SK-N-SH (cell line): ENCODE measurements at regions not wholly inside any gene's neighbourhood (a gene's known extent, or its start where the extent isn't known, plus 50 kb on each side); places are given as distances from the start of the nearest gene placed in this dataset.

Experiments used
- CTCF ChIA-PET: fragments of 300-600, 350-600 bp; formaldehyde crosslinking; extraction: SDS; loops from one replicate; lab custom pipeline; 2021; lab: Yijun Ruan, JAX
- POLR2A ChIA-PET: fragments of 350-600 bp; sonication (Branson Sonifier 250); formaldehyde crosslinking; extraction: SDS; loops from one replicate; lab custom pipeline; 2020; ENCODE audit warnings: antibody characterized with exemption, inconsistent platforms; lab: Yijun Ruan, JAX
- DNase-seq: peaks from one replicate; pipeline ENCODE4 v3.0.0; 2012
- H2AFZ ChIP-seq: fragments of 200-600 bp; sonication (generic); 2 replicates; pipeline ENCODE4 v1.8.1; 2016; ENCODE audit warnings: antibody characterized with exemption, mild to moderate bottlenecking, low read depth
- H3F3A ChIP-seq: fragments of 200-600 bp; sonication (generic); replicated peaks from 2 replicates; pipeline ENCODE3; 2016; ENCODE audit warnings: antibody characterized with exemption, mild to moderate bottlenecking; ENCODE audit not compliant: insufficient read depth
- H3K27ac ChIP-seq, 2 experiments: fragments of 200-500 bp in 1 of 2; fragments of 200-600 bp in 1 of 2; sonication (Bioruptor generic) in 1 of 2; sonication (generic), shearing (Covaris generic) in 1 of 2; 2 replicates each; pipeline versions ENCODE4 v1.5.1 to v1.6.1; 2014 to 2016; ENCODE audit warnings: low read depth in 2 of 2, inconsistent platforms in 1 of 2, low read length in 1 of 2, mild to moderate bottlenecking in 1 of 2, mixed read lengths in 1 of 2
- H3K27me3 ChIP-seq: fragments of 200-600 bp; sonication (generic), shearing (Covaris generic); 2 replicates; pipeline ENCODE4 v1.6.1; 2016; ENCODE audit warnings: mixed run types; ENCODE audit not compliant: insufficient read depth
- H3K36me3 ChIP-seq, 2 experiments: fragments of 200-500 bp in 1 of 2; fragments of 200-600 bp in 1 of 2; sonication (Bioruptor generic) in 1 of 2; sonication (generic) in 1 of 2; replicated peaks in 1 of 2; 2 replicates each; pipeline versions ENCODE3 to v1.5.1; 2014 to 2016; ENCODE audit warnings: low read length in 1 of 2, mild to moderate bottlenecking in 1 of 2; ENCODE audit not compliant: insufficient read depth in 2 of 2, control insufficient read depth in 1 of 2
- H3K4me1 ChIP-seq, 2 experiments: fragments of 200-500 bp in 1 of 2; fragments of 200-600 bp in 1 of 2; sonication (Bioruptor generic) in 1 of 2; sonication (generic), shearing (Covaris generic) in 1 of 2; 2 replicates each; pipeline versions ENCODE4 v1.5.1 to v1.6.1; 2014 to 2016; ENCODE audit warnings: low read depth in 1 of 2, low read length in 1 of 2, mixed run types in 1 of 2; ENCODE audit not compliant: insufficient read depth in 2 of 2, control insufficient read depth in 1 of 2
- H3K4me2 ChIP-seq: fragments of 200-600 bp; sonication (generic), shearing (Covaris generic); 2 replicates; pipeline ENCODE4 v1.6.1; 2017; ENCODE audit warnings: mixed run types
- H3K4me3 ChIP-seq, 2 experiments: fragments of 200-500 bp in 1 of 2; fragments of 200-600 bp in 1 of 2; sonication (Bioruptor generic) in 1 of 2; sonication (generic), shearing (Covaris generic) in 1 of 2; 2 replicates each; pipeline versions ENCODE4 v1.5.1 to v1.8.1; 2014 to 2016; ENCODE audit warnings: low read depth in 2 of 2, inconsistent platforms in 1 of 2, low read length in 1 of 2, mild to moderate bottlenecking in 1 of 2, mixed read lengths in 1 of 2, moderate library complexity in 1 of 2
- H3K79me2 ChIP-seq: fragments of 200-600 bp; sonication (generic); 2 replicates; pipeline ENCODE4 v1.8.1; 2017; ENCODE audit warnings: mild to moderate bottlenecking; ENCODE audit not compliant: insufficient read depth
- H3K9ac ChIP-seq: fragments of 200-600 bp; sonication (generic); 2 replicates; pipeline ENCODE4 v1.6.1; 2017; ENCODE audit warnings: mixed run types
- H3K9me2 ChIP-seq: fragments of 200-600 bp; sonication (generic); 2 replicates; pipeline ENCODE4 v1.6.1; 2017; ENCODE audit warnings: mixed run types
- H3K9me3 ChIP-seq: fragments of 200-600 bp; sonication (generic); 2 replicates; pipeline ENCODE4 v1.6.1; 2017; ENCODE audit warnings: mixed run types, mild to moderate bottlenecking, moderate library complexity
- H4K20me1 ChIP-seq: fragments of 200-600 bp; sonication (generic); 2 replicates; pipeline ENCODE4 v1.6.1; 2017; ENCODE audit warnings: mild to moderate bottlenecking, mixed run types; ENCODE audit not compliant: insufficient read depth
- CTCF ChIP-seq: fragments of 200-600 bp; sonication (generic); IDR thresholded peaks from 2 replicates; pipeline ENCODE4 v1.6.1; 2017; ENCODE audit warnings: antibody characterized with exemption, mild to moderate bottlenecking, moderate library complexity
- ELF1 ChIP-seq: IDR thresholded peaks from 2 replicates; pipeline ENCODE4 v1.4.0; 2012
- EZH2phosphoT487 ChIP-seq: fragments of 200-600 bp; sonication (generic); IDR thresholded peaks from 2 replicates; pipeline ENCODE4 v1.6.1; 2017; ENCODE audit warnings: low read depth, mixed run types, mild to moderate bottlenecking, antibody characterized with exemption, moderate library complexity, borderline replicate concordance
- FOSL2 ChIP-seq: IDR thresholded peaks from 2 replicates; pipeline ENCODE4 v1.4.0; 2012; ENCODE audit warnings: low read depth, mild to moderate bottlenecking, moderate library complexity, borderline replicate concordance
- FOXM1 ChIP-seq: IDR thresholded peaks from 2 replicates; pipeline ENCODE4 v1.4.0; 2012; ENCODE audit warnings: low read depth, mild to moderate bottlenecking
- IRF3 ChIP-seq: fragments of 150-350 bp; IDR thresholded peaks from 2 replicates; pipeline ENCODE4 v1.6.1; 2016; ENCODE audit warnings: mild to moderate bottlenecking, low read depth, low read length
- NFIC ChIP-seq: IDR thresholded peaks from 2 replicates; pipeline ENCODE4 v1.4.0; 2012; ENCODE audit warnings: borderline replicate concordance
- RAD21 ChIP-seq: IDR thresholded peaks from 2 replicates; pipeline ENCODE4 v1.6.1; 2012; ENCODE audit warnings: mild to moderate bottlenecking, low read length
- SIN3A ChIP-seq: IDR thresholded peaks from 2 replicates; pipeline ENCODE4 v1.6.1; 2012; ENCODE audit warnings: low read depth, mild to moderate bottlenecking, low read length, moderate library complexity, borderline replicate concordance
- SMC3 ChIP-seq: IDR thresholded peaks from 2 replicates; pipeline ENCODE4 v1.6.1; 2012; ENCODE audit warnings: low read depth, low read length, improper control_type of control experiment
- TCF12 ChIP-seq: IDR thresholded peaks from 2 replicates; pipeline ENCODE4 v1.4.0; 2012
- USF1 ChIP-seq: IDR thresholded peaks from 2 replicates; pipeline ENCODE4 v1.4.0; 2012; ENCODE audit warnings: low read depth, borderline replicate concordance
- USF2 ChIP-seq: fragments of 150-350 bp; IDR thresholded peaks from 2 replicates; pipeline ENCODE4 v1.6.1; 2017; ENCODE audit warnings: antibody characterized with exemption, low read length, low read depth, borderline replicate concordance
- YY1 ChIP-seq: IDR thresholded peaks from 2 replicates; pipeline ENCODE4 v1.4.0; 2012; ENCODE audit warnings: low read depth, mild to moderate bottlenecking
- WGBS: methylation state at CpG from one replicate; pipeline ENCODE4 v1.1.6; 2017; ENCODE audit warnings: low lambda C conversion rate; 5-methylcytosine and 5-hydroxymethylcytosine counted together

GRCh38 chr3:150256782-150257181, 151.3 kb upstream of the TSC22D2 start:
- no peak for DNase-seq
- POLR2A ChIA-PET = no interaction called here
- H4K20me1 ChIP-seq = no peaks in the 10 kb centered on the region
- H3K4me1 ChIP-seq = peaks cover 0 to 4% of the 10 kb centered on the region in 2 experiments; a peak in 1 of 4 replicates
- H3K9me3 ChIP-seq = no peaks in the 10 kb centered on the region
- no peaks in the 10 kb centered on the region for H3K9me2 ChIP-seq
- CTCF ChIA-PET = interaction anchor here (0.6 kb wide), 1 partner anchor 975 kb away, joined by 3 read pairs; no protein-coding TSS in a partner anchor
- H3F3A ChIP-seq = no peaks in the 10 kb centered on the region
- H3K9ac ChIP-seq = no peak overlapping the region
- TF ChIP-seq NFIC = no peak
- TF ChIP-seq SMC3 = no peak
- no peak for TF ChIP-seq SIN3A
- no peak for TF ChIP-seq EZH2phosphoT487
- no peak for TF ChIP-seq FOXM1
- TF ChIP-seq, all 33 proteins: peak for 0
- 88% methylated on average over 5 of the region's 5 CpGs for WGBS
- Histone ChIP-seq H3K27me3 (no peaks in the 10 kb centered on the region), H3K79me2 (no peaks in the 10 kb centered on the region), H2AFZ (no peak overlapping the region), H3K4me2 (no peak overlapping the region), H3K36me3 (no peaks in the 10 kb centered on the region), H3K27ac (no peak overlapping the region), H3K4me3 (no peak overlapping the region)

- peaks cover 0 to 4% of the 10 kb centered on the region in 2 experiments; a peak in 1 of 4 replicates for H3K4me1 ChIP-seq
- H3K4me2 ChIP-seq = no peak overlapping the region
- H3K27ac ChIP-seq = no peak overlapping the region
- DNase-seq = no peak
- H3K9me3 ChIP-seq = no peaks in the 10 kb centered on the region
- TF ChIP-seq ELF1 (no peak), USF1 (no peak), NFIC (no peak), IRF3 (no peak), FOSL2 (no peak), RAD21 (no peak), CTCF (no peak), USF2 (no peak), TCF12 (no peak), YY1 (no peak)
- no peaks in the 10 kb centered on the region for H3K79me2 ChIP-seq
- H3K27me3 ChIP-seq = no peaks in the 10 kb centered on the region
- H3K36me3 ChIP-seq = no peaks in the 10 kb centered on the region
- no peak overlapping the region for H2AFZ ChIP-seq
- CTCF ChIA-PET = interaction anchor here (0.6 kb wide), 1 partner anchor 975 kb away, joined by 3 read pairs; no protein-coding TSS in a partner anchor
- H3K4me3 ChIP-seq = no peak overlapping the region
- WGBS = 44% methylated on average over 1 of the region's 1 CpG
- no peaks in the 10 kb centered on the region for H4K20me1 ChIP-seq
- POLR2A ChIA-PET = no interaction called here
- H3K9me2 ChIP-seq = no peaks in the 10 kb centered on the region
- no peaks in the 10 kb centered on the region for H3F3A ChIP-seq
- H3K9ac ChIP-seq = no peak overlapping the region
Measured at GRCh38 chr3:150256318-150256717, 151.8 kb upstream of the TSC22D2 start.
